GM18502 (cell line): ENCODE measurements at regions not wholly inside any gene's neighbourhood (a gene's known extent, or its start where the extent isn't known, plus 50 kb on each side); places are given as distances from the start of the nearest gene placed in this dataset.

Experiments used
- ATAC-seq: cut with Tn5 transposase; IDR thresholded peaks from one replicate; pipeline ENCODE4 v1.9.1; 2021; ENCODE audit warnings: mild to moderate bottlenecking; ENCODE audit not compliant: unreplicated experiment, poor library complexity

- ATAC-seq, result no peak
Observed at GRCh38 chr9:82598241-82599039, 464.5 kb downstream of the RASEF start.

- no peak for ATAC-seq
Observed at GRCh38 chr9:82599336-82599949, 463.5 kb downstream of the RASEF start.

DNA sequence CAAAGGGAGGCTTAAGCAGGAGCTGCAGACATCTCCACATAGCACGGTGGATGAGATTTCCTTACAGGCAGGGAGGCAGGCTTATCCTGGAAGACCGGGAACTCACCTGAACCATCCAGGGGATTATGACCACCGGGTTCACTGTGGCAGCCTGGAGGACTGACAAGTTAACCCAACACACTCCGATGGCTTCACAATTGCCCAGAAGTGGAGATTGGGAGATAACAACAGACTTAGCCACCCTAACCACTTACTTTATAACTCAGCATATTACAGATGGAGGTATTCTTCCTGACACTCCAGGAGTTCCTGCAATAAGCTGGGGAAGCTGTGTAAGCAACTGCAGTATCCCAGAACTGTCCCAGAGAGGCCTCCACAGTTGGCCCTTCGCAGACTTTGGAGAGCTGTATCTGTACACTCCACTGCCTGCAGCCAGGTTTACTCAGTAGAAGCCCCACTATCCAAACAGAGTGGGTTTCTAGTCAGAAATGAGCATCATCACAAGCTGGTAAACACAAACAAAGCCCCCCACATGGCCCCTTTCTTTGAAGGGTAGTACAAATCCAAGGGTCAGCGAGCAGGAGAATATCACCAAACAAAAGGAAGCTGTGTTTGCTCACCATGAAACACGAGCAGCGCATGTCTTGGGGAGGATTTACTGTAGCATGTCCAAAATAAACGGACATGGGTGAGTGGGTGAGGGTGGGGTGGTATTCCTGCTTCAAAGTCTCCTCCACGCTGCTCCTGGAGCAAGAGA is 462.2 kb downstream of the RASEF start:
- no peak for ATAC-seq

DNA sequence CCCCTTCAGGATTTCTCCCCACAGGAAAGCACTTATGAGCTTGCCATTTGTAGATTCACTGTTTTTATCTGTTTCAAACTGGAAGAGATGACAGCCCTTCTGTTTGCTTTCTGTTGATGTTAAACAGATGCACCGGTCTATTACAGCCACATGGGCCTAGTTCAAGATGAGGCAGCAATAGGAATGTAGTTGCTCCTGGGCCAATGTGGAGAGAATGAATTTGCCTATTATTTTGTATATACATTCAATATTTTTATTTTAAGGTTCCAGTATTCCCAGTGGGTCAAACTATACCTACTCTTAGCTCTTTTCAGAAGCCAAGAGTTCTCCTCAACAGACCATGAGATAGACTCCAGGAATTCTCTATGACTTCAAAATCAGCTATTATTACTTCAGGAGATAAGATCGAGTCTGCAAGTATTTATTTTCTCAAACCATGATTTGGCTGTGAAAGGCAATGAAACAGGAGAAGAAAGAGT is 461.6 kb downstream of the RASEF start:
- no peak for ATAC-seq

DNA sequence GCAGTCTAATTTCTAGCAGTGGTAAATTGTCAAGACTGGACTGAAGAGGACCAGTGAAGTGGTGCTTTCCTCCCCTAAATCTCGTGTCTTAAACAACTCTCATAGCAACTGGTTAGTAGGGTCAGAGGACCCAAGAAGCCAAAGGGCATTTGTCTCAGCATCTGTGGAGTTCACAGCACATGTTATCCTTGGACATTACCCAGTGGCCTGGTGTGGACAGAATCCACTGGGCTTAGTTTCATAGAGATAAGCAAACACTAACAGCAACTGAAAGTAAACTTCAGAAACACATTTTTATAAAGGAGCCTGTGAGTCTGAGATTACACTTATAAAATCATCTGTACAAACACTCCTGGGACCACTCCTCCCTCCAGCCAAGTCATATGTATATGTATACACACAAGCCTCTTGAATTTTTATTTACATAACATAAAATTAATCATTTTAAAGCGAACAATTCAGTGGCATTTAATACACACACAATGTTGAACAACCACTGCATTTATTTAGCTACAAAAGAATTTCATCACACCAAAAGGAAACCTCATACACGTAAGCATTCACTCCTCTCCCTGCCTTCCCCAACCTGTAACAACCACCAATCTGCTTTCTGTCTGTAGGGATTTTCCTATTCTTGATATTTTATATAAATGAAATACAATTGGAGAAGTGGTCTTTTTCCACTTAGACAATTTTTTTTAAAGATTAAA is 457.8 kb downstream of the RASEF start:
- ATAC-seq, result no peak

DNA sequence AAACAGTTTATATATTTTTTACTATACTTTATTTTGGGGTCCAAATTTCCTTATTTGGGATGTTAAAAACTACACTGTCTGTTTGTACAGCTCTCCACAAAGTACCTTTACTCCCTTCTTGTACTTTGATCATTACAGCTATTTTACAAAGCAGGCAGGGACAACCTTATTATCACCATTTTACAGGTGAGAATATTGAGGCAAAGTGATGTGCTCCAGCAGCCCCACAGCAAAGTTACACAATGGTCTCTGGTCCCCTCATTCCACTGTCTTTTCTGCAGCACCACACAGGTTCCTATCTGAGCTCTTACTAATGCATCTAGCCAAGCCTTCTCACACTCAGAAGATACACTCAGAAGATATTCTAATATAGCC is 457.3 kb downstream of the RASEF start:
- ATAC-seq, result no peak

DNA sequence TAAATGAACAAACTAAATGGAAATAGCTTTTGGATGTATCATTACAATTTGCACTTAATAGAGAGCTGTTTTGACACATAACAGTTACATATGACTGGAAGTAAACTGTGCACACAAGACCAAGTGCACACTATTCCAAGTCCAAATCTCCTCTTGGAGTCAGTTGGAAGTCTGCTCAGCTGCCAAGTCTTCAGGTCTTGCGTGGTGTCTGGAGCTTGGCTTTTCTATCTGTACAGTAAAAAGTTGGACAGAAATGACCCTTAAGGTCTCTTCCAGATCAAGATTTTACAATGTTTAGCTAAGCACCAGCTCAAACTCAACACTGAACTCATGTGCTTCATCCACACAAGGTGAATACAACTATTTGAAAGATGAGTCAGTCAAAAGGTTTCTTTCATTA is 456.9 kb downstream of the RASEF start:
- no peak for ATAC-seq

- ATAC-seq, result no peak
Observed at GRCh38 chr9:82606492-82607382, 456.2 kb downstream of the RASEF start.

DNA sequence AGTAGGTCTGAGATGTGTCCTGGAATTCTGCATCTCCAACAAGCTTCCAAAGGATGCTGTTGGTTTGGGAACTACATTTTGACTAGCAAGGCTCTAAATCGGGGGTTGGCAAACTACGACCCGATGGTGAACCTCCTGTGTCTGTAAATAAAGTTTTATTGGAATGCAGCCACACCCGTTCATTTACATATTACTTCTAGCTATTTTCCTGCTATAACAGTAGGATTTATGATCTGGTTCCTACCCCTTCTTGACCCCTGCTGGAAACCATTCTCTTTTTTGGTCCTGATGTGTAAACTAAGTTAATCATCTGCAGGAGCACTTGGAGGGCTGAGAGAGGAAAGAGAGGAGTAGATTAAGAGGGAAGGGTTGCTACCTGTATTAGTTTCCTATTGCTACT is 454.5 kb downstream of the RASEF start:
- ATAC-seq, result no peak

- no peak for ATAC-seq
Observed at GRCh38 chr9:82612942-82613341, 450.0 kb downstream of the RASEF start.

DNA sequence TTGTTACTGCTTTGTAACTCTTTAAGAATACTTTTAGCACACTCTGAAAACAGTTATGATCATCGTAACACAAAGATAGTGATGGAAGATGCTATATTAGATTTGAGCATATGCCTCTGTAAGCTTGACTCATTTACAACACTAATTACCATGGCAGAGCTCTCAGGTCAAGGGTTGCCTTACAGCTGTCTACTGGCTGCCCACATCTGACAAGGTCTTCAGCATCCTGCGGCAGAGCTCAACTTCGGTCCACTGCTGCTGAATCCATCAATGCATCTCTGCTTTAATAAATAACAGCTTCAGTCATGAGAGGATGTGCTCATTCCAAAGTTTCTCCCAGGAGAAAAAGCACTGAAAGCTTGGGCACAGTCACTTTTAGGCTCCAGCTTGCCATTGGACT is 449.4 kb downstream of the RASEF start:
- ATAC-seq, result no peak

DNA sequence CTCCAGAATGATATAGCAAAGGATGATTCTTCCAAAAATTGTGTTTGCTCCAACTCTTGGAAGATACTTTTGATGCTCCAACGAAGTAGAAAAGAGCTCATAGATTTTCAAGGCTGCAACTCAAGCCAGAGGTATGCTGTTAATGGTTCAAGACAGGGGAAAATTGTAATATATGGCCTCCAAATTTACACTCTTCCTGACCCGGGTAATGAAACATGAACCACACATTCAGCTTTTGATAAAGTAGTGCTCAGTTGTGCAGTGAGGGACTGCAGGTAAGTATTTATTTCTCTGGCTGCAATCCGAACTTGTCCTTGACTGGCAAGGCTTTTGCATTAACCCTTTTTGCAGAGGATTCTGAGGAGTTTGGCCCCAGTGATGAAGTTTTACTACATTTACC is 446.4 kb downstream of the RASEF start:
- ATAC-seq, result no peak

DNA sequence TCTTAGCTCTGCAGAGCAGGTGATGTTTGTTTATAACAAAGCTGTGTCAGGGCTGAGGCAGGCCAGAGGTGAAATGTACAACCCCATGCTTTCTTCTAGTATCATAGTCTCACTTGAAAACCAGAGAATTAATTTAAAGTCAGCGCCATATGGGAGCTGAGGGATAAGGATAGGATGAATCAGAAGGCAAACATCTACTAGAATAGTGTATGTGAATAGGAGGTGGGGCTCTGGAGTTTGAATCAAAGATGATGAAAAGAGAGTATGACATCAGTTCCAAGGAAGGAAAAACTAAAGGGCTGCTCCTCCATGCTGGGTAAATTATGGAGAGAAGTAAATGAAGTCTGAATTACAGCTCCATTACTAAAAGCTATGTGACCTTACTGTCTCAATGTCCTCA is 441.5 kb downstream of the RASEF start:
- ATAC-seq, result no peak

GRCh38 chr9:82637368-82637767 is 425.6 kb downstream of the RASEF start:
- no peak for ATAC-seq

DNA sequence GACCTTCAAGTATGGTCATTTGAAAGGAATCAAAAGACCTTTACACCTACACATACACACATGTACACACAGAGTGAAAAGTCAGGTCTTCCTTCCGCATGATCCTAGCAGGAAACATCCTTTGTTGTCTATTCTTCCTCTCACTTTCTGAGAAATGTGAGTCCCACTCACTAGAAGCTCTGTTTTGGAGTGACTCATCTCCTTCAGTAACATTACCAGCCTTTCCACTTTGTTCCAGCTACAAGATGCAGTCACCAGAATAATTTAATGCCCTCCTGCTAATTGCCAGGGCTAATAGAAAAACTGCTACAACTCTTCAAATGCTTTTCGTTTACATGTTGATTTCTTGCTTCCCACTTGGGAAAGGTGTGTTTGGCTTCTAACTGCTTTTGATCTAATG is 417.3 kb downstream of the RASEF start:
- no peak for ATAC-seq

DNA sequence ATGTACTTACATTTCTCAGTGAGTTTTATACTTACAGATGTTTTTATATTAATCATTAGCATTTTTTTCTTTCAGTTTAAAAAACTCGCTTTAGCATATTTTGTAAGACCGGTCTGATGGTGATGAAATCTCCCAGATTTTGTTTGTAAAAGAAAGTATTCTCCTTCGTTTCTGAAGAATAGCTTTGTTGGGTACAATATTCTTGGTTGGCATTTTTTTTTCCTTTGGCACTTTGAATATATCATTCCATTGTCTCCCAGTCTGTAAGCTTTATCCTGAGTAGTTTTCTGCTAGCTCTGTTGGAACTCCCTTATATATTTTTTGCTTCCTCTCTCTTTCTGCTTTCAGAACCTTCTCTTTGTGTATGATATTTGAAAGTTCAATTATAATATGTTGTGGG is 412.6 kb downstream of the RASEF start:
- ATAC-seq, result no peak

- ATAC-seq, result no peak
Observed at GRCh38 chr9:82651474-82651873, 411.5 kb downstream of the RASEF start.

DNA sequence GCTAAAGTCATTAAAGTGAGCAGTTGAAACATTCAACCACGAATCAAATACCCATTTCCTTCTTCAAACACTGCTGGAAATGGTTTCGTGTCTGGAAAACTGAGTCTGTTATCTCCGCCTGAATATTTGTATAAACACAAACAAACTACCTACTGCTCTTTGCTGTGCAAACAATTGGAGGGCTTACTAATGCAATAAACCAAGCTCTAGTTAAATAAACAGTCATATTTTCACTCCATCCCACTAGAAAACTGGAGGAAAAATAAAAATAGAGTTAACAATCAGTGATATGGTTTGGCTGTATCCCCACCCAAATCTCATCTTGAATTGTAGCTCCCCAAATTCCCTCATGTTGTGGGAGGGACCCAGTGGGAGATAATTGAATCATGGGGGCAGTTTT is 397.6 kb downstream of the RASEF start:
- ATAC-seq, result no peak

DNA sequence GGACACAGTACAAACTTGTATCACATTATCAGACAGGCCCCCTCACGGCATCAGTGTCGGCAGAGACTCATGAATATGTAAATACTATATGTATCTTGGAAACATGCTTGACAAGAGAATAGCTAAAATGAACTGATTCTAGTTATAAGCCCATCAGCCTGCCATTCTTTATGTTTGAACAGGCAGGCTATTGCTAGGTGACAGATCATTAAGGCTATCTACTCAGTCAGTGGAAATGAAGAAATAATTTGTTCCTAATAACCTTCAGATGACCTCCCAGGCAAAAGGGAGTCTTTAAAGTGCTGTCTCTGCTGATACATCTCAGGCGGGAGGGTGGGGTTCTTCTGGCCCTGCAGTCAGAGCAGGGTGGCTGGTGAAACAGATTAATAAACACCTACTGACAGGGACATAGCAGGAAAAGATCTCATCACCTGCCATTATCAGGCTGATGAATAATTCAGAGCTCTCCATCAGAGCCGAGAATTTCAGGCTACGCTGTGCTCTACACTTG is 394.2 kb downstream of the RASEF start:
- ATAC-seq, result no peak

GRCh38 chr9:82670000-82670399 is 392.9 kb downstream of the RASEF start:
- ATAC-seq, result no peak
